ENCODE measurements at regions not wholly inside any gene's neighbourhood (a gene's known extent, or its start where the extent isn't known, plus 50 kb on each side); places are given as distances from the start of the nearest gene placed in this dataset.

DNA sequence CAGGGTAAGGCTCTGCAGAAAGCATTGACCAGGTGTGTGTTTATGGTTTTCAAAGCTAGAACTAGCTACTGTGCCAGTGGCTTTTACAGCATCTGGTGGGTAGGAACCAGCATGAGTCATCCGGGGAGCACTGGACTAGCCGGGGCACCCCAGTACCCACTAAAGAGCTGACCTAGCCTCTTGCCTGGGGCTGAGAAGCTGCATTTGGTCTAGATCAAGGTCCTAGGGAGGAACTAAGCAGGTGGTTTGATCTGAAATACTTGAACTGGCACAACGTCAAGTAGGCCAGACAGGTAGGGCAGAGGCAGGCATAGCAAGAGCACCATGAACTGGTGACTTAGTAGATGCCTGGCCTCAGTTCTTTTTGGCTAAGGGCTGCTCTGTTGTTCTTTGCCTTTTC lies 109.8 kb upstream of the PTPRK start:
- TF ChIP-seq, protein P1, sequence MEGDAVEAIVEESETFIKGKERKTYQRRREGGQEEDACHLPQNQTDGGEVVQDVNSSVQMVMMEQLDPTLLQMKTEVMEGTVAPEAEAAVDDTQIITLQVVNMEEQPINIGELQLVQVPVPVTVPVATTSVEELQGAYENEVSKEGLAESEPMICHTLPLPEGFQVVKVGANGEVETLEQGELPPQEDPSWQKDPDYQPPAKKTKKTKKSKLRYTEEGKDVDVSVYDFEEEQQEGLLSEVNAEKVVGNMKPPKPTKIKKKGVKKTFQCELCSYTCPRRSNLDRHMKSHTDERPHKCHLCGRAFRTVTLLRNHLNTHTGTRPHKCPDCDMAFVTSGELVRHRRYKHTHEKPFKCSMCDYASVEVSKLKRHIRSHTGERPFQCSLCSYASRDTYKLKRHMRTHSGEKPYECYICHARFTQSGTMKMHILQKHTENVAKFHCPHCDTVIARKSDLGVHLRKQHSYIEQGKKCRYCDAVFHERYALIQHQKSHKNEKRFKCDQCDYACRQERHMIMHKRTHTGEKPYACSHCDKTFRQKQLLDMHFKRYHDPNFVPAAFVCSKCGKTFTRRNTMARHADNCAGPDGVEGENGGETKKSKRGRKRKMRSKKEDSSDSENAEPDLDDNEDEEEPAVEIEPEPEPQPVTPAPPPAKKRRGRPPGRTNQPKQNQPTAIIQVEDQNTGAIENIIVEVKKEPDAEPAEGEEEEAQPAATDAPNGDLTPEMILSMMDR (IDR thresholded peaks at IDR 0.05): no peak
- no peak for TF ChIP-seq POLR2A (IDR thresholded peaks at IDR 0.05)
